IMR-90 (cell line): ENCODE measurements at regions not wholly inside any gene's neighbourhood (a gene's known extent, or its start where the extent isn't known, plus 50 kb on each side); places are given as distances from the start of the nearest gene placed in this dataset.

ENCODE experiments used
- BHLHE40 ChIP-seq: fragments of 150-350 bp; IDR thresholded peaks from 2 replicates; pipeline ENCODE4 v1.6.1; 2016; ENCODE audit warnings: mild to moderate bottlenecking, low read depth, low read length
- CEBPB ChIP-seq: IDR thresholded peaks from 2 replicates; pipeline ENCODE4 v1.6.1; 2012; ENCODE audit warnings: low read depth, low read length, improper control_type of control experiment
- FOS ChIP-seq: fragments of 150-350 bp; IDR thresholded peaks from 2 replicates; pipeline ENCODE4 v1.6.1; 2016; ENCODE audit warnings: low read depth, low read length
- MAFK ChIP-seq: IDR thresholded peaks from 2 replicates; pipeline ENCODE4 v1.6.1; 2012; ENCODE audit warnings: low read depth, low read length, improper control_type of control experiment
- MXI1 ChIP-seq: IDR thresholded peaks from 2 replicates; pipeline ENCODE4 v1.6.1; 2012; ENCODE audit warnings: low read depth, mild to moderate bottlenecking, low read length, moderate library complexity, borderline replicate concordance
- NFE2L2 ChIP-seq: fragments of 150-350 bp; IDR thresholded peaks from 2 replicates; pipeline ENCODE4 v1.6.1; 2016; ENCODE audit warnings: low read depth, mild to moderate bottlenecking, low read length
- POLR2A ChIP-seq: IDR thresholded peaks from 2 replicates; pipeline ENCODE4 v1.6.1; 2012; ENCODE audit warnings: mild to moderate bottlenecking, low read depth, low read length
- RAD21 ChIP-seq: IDR thresholded peaks from 2 replicates; pipeline ENCODE4 v1.6.1; 2012; ENCODE audit warnings: low read length, improper control_type of control experiment
- RCOR1 ChIP-seq: IDR thresholded peaks from 2 replicates; pipeline ENCODE4 v1.6.1; 2012; ENCODE audit warnings: mild to moderate bottlenecking, low read length, improper control_type of control experiment; ENCODE audit not compliant: insufficient replicate concordance
- RFX5 ChIP-seq: IDR thresholded peaks from 2 replicates; pipeline ENCODE4 v1.8.0; 2012; ENCODE audit warnings: low read depth, mild to moderate bottlenecking, low read length, moderate library complexity
- SMC3 ChIP-seq: fragments of 150-350 bp; IDR thresholded peaks from 2 replicates; pipeline ENCODE4 v1.6.1; 2016; ENCODE audit warnings: low read depth, mild to moderate bottlenecking, antibody characterized with exemption, low read length, moderate library complexity
- TF ChIP-seq, protein P1 (sequence below): conservative IDR thresholded peaks from 2 replicates; pipeline ENCODE4 v1.5.1; 2012; ENCODE audit warnings: mild to moderate bottlenecking, low read depth, low read length, improper control_type of control experiment
- TF ChIP-seq, protein P2 (sequence below): fragments of 150-350 bp; IDR thresholded peaks from 2 replicates; pipeline ENCODE4 v1.6.1; 2017; ENCODE audit warnings: mild to moderate bottlenecking, antibody characterized with exemption, low read length, low read depth

DNA sequence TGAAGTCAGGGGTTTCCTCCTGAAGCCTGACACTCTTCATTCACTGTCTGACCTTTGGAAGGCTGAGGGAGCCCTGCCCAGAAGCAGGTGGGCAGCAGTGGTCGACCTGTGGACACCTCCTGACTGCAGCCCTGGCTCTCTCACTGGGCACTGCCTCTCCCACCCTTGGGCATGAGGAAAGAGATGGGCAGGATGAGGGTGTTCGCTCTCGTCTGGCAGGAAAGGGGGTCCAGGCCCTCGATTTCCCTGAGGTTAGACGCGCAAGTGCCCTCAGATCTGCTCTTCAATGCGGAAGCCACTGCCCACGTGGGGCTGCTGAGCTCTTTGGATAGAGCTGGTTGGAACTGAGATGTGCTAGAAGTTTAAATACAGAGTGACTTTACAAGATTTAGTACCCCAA, 171.9 kb downstream of the AHSP start:
- TF ChIP-seq POLR2A (no peak), BHLHE40 (no peak), NFE2L2 (no peak), SMC3 (no peak), MAFK (no peak), MXI1 (no peak), RFX5 (no peak), CEBPB (no peak), FOS (no peak), RCOR1 (no peak), RAD21 (no peak)
- TF ChIP-seq, protein P1, sequence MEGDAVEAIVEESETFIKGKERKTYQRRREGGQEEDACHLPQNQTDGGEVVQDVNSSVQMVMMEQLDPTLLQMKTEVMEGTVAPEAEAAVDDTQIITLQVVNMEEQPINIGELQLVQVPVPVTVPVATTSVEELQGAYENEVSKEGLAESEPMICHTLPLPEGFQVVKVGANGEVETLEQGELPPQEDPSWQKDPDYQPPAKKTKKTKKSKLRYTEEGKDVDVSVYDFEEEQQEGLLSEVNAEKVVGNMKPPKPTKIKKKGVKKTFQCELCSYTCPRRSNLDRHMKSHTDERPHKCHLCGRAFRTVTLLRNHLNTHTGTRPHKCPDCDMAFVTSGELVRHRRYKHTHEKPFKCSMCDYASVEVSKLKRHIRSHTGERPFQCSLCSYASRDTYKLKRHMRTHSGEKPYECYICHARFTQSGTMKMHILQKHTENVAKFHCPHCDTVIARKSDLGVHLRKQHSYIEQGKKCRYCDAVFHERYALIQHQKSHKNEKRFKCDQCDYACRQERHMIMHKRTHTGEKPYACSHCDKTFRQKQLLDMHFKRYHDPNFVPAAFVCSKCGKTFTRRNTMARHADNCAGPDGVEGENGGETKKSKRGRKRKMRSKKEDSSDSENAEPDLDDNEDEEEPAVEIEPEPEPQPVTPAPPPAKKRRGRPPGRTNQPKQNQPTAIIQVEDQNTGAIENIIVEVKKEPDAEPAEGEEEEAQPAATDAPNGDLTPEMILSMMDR: no peak
- TF ChIP-seq, protein P2, sequence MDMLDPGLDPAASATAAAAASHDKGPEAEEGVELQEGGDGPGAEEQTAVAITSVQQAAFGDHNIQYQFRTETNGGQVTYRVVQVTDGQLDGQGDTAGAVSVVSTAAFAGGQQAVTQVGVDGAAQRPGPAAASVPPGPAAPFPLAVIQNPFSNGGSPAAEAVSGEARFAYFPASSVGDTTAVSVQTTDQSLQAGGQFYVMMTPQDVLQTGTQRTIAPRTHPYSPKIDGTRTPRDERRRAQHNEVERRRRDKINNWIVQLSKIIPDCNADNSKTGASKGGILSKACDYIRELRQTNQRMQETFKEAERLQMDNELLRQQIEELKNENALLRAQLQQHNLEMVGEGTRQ: no peak
